Thoracic aorta (tissue), 2 donors: ENCODE measurements at regions not wholly inside any gene's neighbourhood (a gene's known extent, or its start where the extent isn't known, plus 50 kb on each side); places are given as distances from the start of the nearest gene placed in this dataset.

Experiments used
- ATAC-seq: fragments of 150-250 bp; one replicate; pipeline ENCODE4 v1.8.0; 2017; ENCODE audit warnings: low read depth; ENCODE audit not compliant: insufficient number of reproducible peaks, low FRiP score
- DNase-seq: peaks from one replicate; pipeline ENCODE4 v3.0.0-alpha.2; 2020; ENCODE audit warnings: low spot score
- H3K27ac ChIP-seq, 2 donors: fragments of 200-600 bp; sonication (generic); 1 replicate in 1 of 2; 2 replicates in 1 of 2; pipeline ENCODE4 v1.5.1; 2016; ENCODE audit warnings: mild to moderate bottlenecking in 2 of 2, moderate library complexity in 2 of 2
- H3K27me3 ChIP-seq: fragments of 200-600 bp; sonication (generic); replicated peaks from 2 replicates; pipeline ENCODE4 v1.6.0; 2016; ENCODE audit warnings: mild to moderate bottlenecking; ENCODE audit not compliant: insufficient read depth
- H3K36me3 ChIP-seq: fragments of 200-600 bp; sonication (generic); one replicate; pipeline ENCODE4 v1.5.1; 2016
- H3K4me1 ChIP-seq, 2 donors: fragments of 200-600 bp; sonication (generic); 1 replicate in 1 of 2; 2 replicates in 1 of 2; pipeline versions ENCODE4 v1.5.1 to v1.6.0; 2016; ENCODE audit warnings: low read depth in 2 of 2, mild to moderate bottlenecking in 1 of 2; ENCODE audit not compliant: control insufficient read depth in 1 of 2
- H3K4me3 ChIP-seq: fragments of 200-600 bp; sonication (generic); 2 replicates; pipeline ENCODE4 v1.5.1; 2016; ENCODE audit warnings: mild to moderate bottlenecking
- H3K9me3 ChIP-seq: fragments of 200-600 bp; sonication (generic); 2 replicates; pipeline ENCODE4 v1.5.1; 2016
- CTCF ChIP-seq: fragments of 200-600 bp; sonication (generic); IDR thresholded peaks from one replicate; pipeline ENCODE4 v1.5.1; 2019; ENCODE audit warnings: antibody characterized with exemption

GRCh38 chr6:28657381-28657768, 131.7 kb downstream of the GPX5 start:
- no peak for TF ChIP-seq CTCF
- DNase-seq (no peak), ATAC-seq (no peak)
- H3K4me1 ChIP-seq, result peaks cover 3% of the 10 kb centered on the region in 2 donors
- no peak overlapping the region for H3K27ac ChIP-seq
- peak overlapping the region; percentile 72 for H3K4me3 ChIP-seq
- no peaks in the 10 kb centered on the region for H3K27me3 ChIP-seq
- no peaks in the 10 kb centered on the region for H3K36me3 ChIP-seq
- no peaks in the 10 kb centered on the region for H3K9me3 ChIP-seq

GRCh38 chr6:28657769-28658465, 132.2 kb downstream of the GPX5 start:
- Histone ChIP-seq H3K36me3 (no peaks in the 10 kb centered on the region), H3K9me3 (no peaks in the 10 kb centered on the region), H3K4me3 (peak overlapping the region; percentile 72), H3K27ac (no peak overlapping the region), H3K27me3 (no peaks in the 10 kb centered on the region), H3K4me1 (peaks cover 3% of the 10 kb centered on the region in 2 donors)
- DNase-seq (no peak), ATAC-seq (no peak)
- TF ChIP-seq CTCF, result no peak

- no peaks in the 10 kb centered on the region for H3K27me3 ChIP-seq
- no peaks in the 10 kb centered on the region for H3K36me3 ChIP-seq
- peaks cover 3% of the 10 kb centered on the region in 2 donors for H3K4me1 ChIP-seq
- no peak for TF ChIP-seq CTCF
- H3K9me3 ChIP-seq, result no peaks in the 10 kb centered on the region
- no peak for ATAC-seq
- H3K27ac ChIP-seq, result no peak overlapping the region
- peak overlapping the region; percentile 72 for H3K4me3 ChIP-seq
- no peak for DNase-seq
Measured at GRCh38 chr6:28658475-28659249, 133.0 kb downstream of the GPX5 start.

- DNase-seq, result no peak
- Histone ChIP-seq H3K4me3 (peak overlapping the region; percentile 72), H3K27me3 (no peaks in the 10 kb centered on the region), H3K27ac (no peak overlapping the region), H3K9me3 (no peaks in the 10 kb centered on the region), H3K36me3 (no peaks in the 10 kb centered on the region), H3K4me1 (peaks cover 3% of the 10 kb centered on the region in 2 donors)
- no peak for TF ChIP-seq CTCF
- no peak for ATAC-seq
Measured at GRCh38 chr6:28659250-28659566, 133.5 kb downstream of the GPX5 start.

DNA sequence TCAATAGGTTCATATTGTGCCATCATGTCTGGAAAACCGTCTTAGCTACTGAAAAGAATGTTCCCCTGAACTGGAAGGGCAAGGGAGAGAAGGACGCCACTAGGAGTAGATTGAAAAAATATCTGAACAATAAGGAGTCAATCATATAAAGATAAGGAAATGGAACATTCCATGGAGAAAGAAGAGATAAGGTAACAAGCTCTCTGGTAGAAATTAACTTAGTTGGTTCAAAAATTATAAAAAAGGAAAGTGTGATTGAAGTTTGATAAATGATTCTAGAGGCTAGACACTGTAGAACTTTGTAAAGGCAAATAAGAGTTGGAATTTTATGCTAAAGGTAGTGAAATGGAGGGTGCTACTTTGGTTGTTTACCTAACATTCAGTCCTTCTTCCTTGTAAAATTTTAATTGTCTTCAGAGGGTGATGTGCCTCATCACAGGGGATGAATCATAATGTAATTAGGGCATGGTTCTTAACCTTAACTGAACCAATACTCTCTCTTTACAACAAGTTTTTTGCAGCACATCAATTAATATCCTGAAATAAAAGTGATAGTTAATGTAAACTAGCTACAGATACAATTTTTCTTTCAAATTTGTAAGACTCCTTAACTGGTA, 135.5 kb downstream of the GPX5 start:
- no peak overlapping the region for H3K27ac ChIP-seq
- no peak overlapping the region for H3K4me3 ChIP-seq
- TF ChIP-seq CTCF, result no peak
- peaks cover 3% of the 10 kb centered on the region in 2 donors for H3K4me1 ChIP-seq
- ATAC-seq (no peak), DNase-seq (no peak)
- H3K9me3 ChIP-seq, result no peaks in the 10 kb centered on the region
- no peaks in the 10 kb centered on the region for H3K36me3 ChIP-seq
- no peaks in the 10 kb centered on the region for H3K27me3 ChIP-seq
